ENCODE measurements at regions not wholly inside any gene's neighbourhood (a gene's known extent, or its start where the extent isn't known, plus 50 kb on each side); places are given as distances from the start of the nearest gene placed in this dataset.

- no TSS peak for BruUV-seq (replicated peaks)
- FAIRE-seq: no peak
- TF ChIP-seq MYNN (IDR thresholded peaks at IDR 0.05) (no peak), MYNN (CRISPR knock-in tag; IDR thresholded peaks at IDR 0.05) (no peak), PCBP1 (IDR thresholded peaks at IDR 0.05; ENCODE audit: low read depth, low read length, poor library complexity, severe bottlenecking) (no peak)
- no peak overlapping the region for H3K4me3 ChIP-seq
- no peaks in the 10 kb centered on the region for H3K79me2 ChIP-seq (ENCODE audit: control insufficient read depth, insufficient read depth, low read length)
- H4K20me1 ChIP-seq (replicated peaks; ENCODE audit: control insufficient read depth, insufficient read depth, low read length): no peaks in the 10 kb centered on the region; the same call in 1 of the 2 replicates
- H3K27ac ChIP-seq (ENCODE audit: extremely low read depth, low read depth, low read length): no peak overlapping the region
- H2AFZ ChIP-seq (ENCODE audit: low read depth, low read length): no peak overlapping the region
- ATAC-seq: no peak
- ChIA-PET POLR2A (no interaction called here), CTCF (ENCODE audit: low intra/inter-chr PET ratio) (no interaction called here)
- no peaks in the 10 kb centered on the region for H3K4me1 ChIP-seq (replicated peaks in 1 of 2; ENCODE audit: control insufficient read depth in 2 of 2, insufficient read depth in 2 of 2, low read length in 2 of 2)
- DNase-seq (ENCODE audit: extremely low read depth in 1 of 4, low spot score in 3 of 4): no peak
- 0% methylated on average over 9 of the region's 9 CpGs for WGBS (ENCODE audit: insufficient coverage, low coverage, missing lambda C conversion rate)
- no peak overlapping the region for H3K4me2 ChIP-seq (ENCODE audit: insufficient read depth, low read length)
- H3K9ac ChIP-seq (ENCODE audit: insufficient read depth in 1 of 2, low read depth in 2 of 2, low read length in 2 of 2): no peak overlapping the region
- intact Hi-C loops (cut with micrococcal nuclease): no loop called here
- H3K27me3 ChIP-seq (ENCODE audit: control insufficient read depth in 2 of 2, insufficient read depth in 2 of 2, low read length in 2 of 2): no peaks in the 10 kb centered on the region; a peak in 1 of 5 replicates
- H3K9me1 ChIP-seq (ENCODE audit: control insufficient read depth, insufficient read depth, low read length): no peaks in the 10 kb centered on the region
- in situ Hi-C loops (cut with MboI): no loop called here
- H3K9me3 ChIP-seq (replicated peaks; ENCODE audit: control insufficient read depth, insufficient read depth, low read depth, low read length): no peaks in the 10 kb centered on the region
- no peaks in the 10 kb centered on the region for H3K36me3 ChIP-seq (ENCODE audit: control insufficient read depth, insufficient read depth, low read length)
These were observed 155.8 kb upstream of the HABP2 start for GRCh38 chr10:113397047-113397446.

GRCh38 chr10:113399065-113399464 is 153.8 kb upstream of the HABP2 start:
- H3K9me1 ChIP-seq (ENCODE audit: control insufficient read depth, insufficient read depth, low read length): no peaks in the 10 kb centered on the region
- ChIA-PET CTCF (ENCODE audit: low intra/inter-chr PET ratio) (no interaction called here), POLR2A (interaction anchor here (0.6 kb wide), 1 partner anchor 84 kb away, joined by 3 read pairs; no protein-coding TSS in a partner anchor)
- intact Hi-C loops (cut with micrococcal nuclease) (no loop called here), in situ Hi-C loops (cut with MboI) (no loop called here)
- no peak overlapping the region for H3K27ac ChIP-seq (ENCODE audit: extremely low read depth, low read depth, low read length)
- no peaks in the 10 kb centered on the region for H4K20me1 ChIP-seq (replicated peaks; ENCODE audit: control insufficient read depth, insufficient read depth, low read length)
- FAIRE-seq: no peak
- no peaks in the 10 kb centered on the region for H3K36me3 ChIP-seq (ENCODE audit: control insufficient read depth, insufficient read depth, low read length)
- H3K9me3 ChIP-seq (replicated peaks; ENCODE audit: control insufficient read depth, insufficient read depth, low read depth, low read length): no peaks in the 10 kb centered on the region
- no peak overlapping the region for H3K4me3 ChIP-seq
- H3K27me3 ChIP-seq (ENCODE audit: control insufficient read depth in 2 of 2, insufficient read depth in 2 of 2, low read length in 2 of 2): no peaks in the 10 kb centered on the region; a peak in 1 of 5 replicates
- H3K9ac ChIP-seq (ENCODE audit: insufficient read depth in 1 of 2, low read depth in 2 of 2, low read length in 2 of 2): no peak overlapping the region
- DNase-seq (ENCODE audit: extremely low read depth in 1 of 4, low spot score in 3 of 4): no peak
- WGBS (ENCODE audit: insufficient coverage, low coverage, missing lambda C conversion rate): 3% methylated on average over 4 of the region's 4 CpGs
- BruUV-seq (replicated peaks): no TSS peak
- no peak overlapping the region for H3K4me2 ChIP-seq (ENCODE audit: insufficient read depth, low read length)
- ATAC-seq: no peak
- H2AFZ ChIP-seq (ENCODE audit: low read depth, low read length): no peak overlapping the region
- H3K4me1 ChIP-seq (replicated peaks in 1 of 2; ENCODE audit: control insufficient read depth in 2 of 2, insufficient read depth in 2 of 2, low read length in 2 of 2): no peaks in the 10 kb centered on the region
- no peaks in the 10 kb centered on the region for H3K79me2 ChIP-seq (ENCODE audit: control insufficient read depth, insufficient read depth, low read length)
- TF ChIP-seq PHB2 (IDR thresholded peaks at IDR 0.05; ENCODE audit: low read depth) (no peak), FOXM1 (IDR thresholded peaks at IDR 0.05; ENCODE audit: low read depth) (no peak), FOXM1 (CRISPR knock-in tag; IDR thresholded peaks at IDR 0.05; ENCODE audit: low read depth) (no peak), SFPQ (IDR thresholded peaks at IDR 0.05; ENCODE audit: low read depth, low read length) (no peak), CREB3 (tag; conservative IDR thresholded peaks at IDR 0.05; ENCODE audit: low read depth) (no peak), ETV6 (IDR thresholded peaks at IDR 0.05; ENCODE audit: borderline replicate concordance in 1 of 2, low read depth in 2 of 2, low read length in 1 of 2) (no peak), ETV6 (CRISPR knock-in tag; IDR thresholded peaks at IDR 0.05; ENCODE audit: borderline replicate concordance) (no peak), MTF1 (CRISPR knock-in tag; IDR thresholded peaks at IDR 0.05; ENCODE audit: borderline replicate concordance) (no peak), IFI16 (CRISPR knock-in tag; IDR thresholded peaks at IDR 0.05) (no peak), HLTF (IDR thresholded peaks at IDR 0.05) (no peak), PHTF2 (CRISPR knock-in tag; IDR thresholded peaks at IDR 0.05) (no peak)

Data from K562 (cell line).